Muscle of leg (tissue), 3 donors: ENCODE measurements at regions not wholly inside any gene's neighbourhood (a gene's known extent, or its start where the extent isn't known, plus 50 kb on each side); places are given as distances from the start of the nearest gene placed in this dataset.

Experiments
- DNase-seq: peaks from one replicate; pipeline ENCODE4 v3.0.0; 2013
- H3K27ac ChIP-seq: one replicate; pipeline ENCODE4 v1.5.1; 2013; ENCODE audit warnings: mild to moderate bottlenecking, low read length, control low read depth
- H3K27me3 ChIP-seq: one replicate; pipeline ENCODE4 v1.6.1; 2013; ENCODE audit warnings: low read length; ENCODE audit not compliant: control insufficient read depth, insufficient read depth
- H3K36me3 ChIP-seq: one replicate; pipeline ENCODE4 v1.6.1; 2013; ENCODE audit warnings: low read length; ENCODE audit not compliant: control insufficient read depth, insufficient read depth
- H3K4me1 ChIP-seq: one replicate; pipeline ENCODE4 v1.6.1; 2013; ENCODE audit warnings: low read length; ENCODE audit not compliant: control insufficient read depth, insufficient read depth
- H3K4me3 ChIP-seq: one replicate; pipeline ENCODE4 v1.5.1; 2013; ENCODE audit warnings: low read length, control low read depth
- H3K9me3 ChIP-seq: replicated peaks from 2 replicates; pipeline ENCODE4 v1.6.1; 2013; ENCODE audit warnings: low read depth, low read length; ENCODE audit not compliant: control insufficient read depth
- WGBS: methylation state at CpG from one replicate; pipeline ENCODE4 v1.1.5; 2013; ENCODE audit warnings: missing lambda C conversion rate; ENCODE audit not compliant: insufficient coverage; 5-methylcytosine and 5-hydroxymethylcytosine counted together

GRCh38 chr3:171955598-171955997, 83.8 kb upstream of the FNDC3B start:
- Histone ChIP-seq H3K9me3 (no peaks in the 10 kb centered on the region), H3K4me3 (no peak overlapping the region), H3K36me3 (no peaks in the 10 kb centered on the region), H3K27me3 (no peaks in the 10 kb centered on the region), H3K27ac (peak overlapping the region; percentile 80), H3K4me1 (peaks cover 5% of the 10 kb centered on the region)
- no CpG with 5 or more reads among the region's 3 CpGs for WGBS
- peak; percentile 62 for DNase-seq

- Histone ChIP-seq H3K27me3 (no peaks in the 10 kb centered on the region), H3K9me3 (no peaks in the 10 kb centered on the region), H3K4me1 (peaks cover 5% of the 10 kb centered on the region), H3K27ac (peak overlapping the region; percentile 80), H3K4me3 (no peak overlapping the region), H3K36me3 (no peaks in the 10 kb centered on the region)
- 59% methylated on average over 4 of the region's 13 CpGs for WGBS
- peak; percentile 54 for DNase-seq
Measured at GRCh38 chr3:171956181-171956683, 83.1 kb upstream of the FNDC3B start.

DNA sequence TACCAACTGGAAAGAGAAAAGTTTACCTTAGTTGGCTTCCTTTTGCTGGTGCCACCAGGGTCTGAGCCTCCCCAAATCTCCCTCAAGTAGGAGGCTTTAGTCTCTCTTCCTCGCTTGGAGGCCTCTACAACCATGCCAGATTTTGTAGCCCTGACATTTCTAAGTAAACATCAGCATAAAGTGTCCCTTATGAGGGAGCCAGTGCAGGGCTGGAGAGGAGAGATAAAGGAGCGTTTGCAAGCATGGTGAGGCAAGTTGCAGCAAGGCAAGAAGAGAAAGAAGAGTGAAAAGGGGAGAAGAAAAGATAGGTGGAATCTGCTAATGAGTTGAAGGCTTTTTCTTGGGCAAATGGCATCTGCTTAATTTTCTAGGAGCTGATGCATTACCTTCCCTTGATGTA, 82.7 kb upstream of the FNDC3B start:
- no peaks in the 10 kb centered on the region for H3K9me3 ChIP-seq
- H3K4me3 ChIP-seq, result no peak overlapping the region
- H3K27ac ChIP-seq, result peak overlapping the region; percentile 80
- H3K4me1 ChIP-seq, result peaks cover 5% of the 10 kb centered on the region
- WGBS, result 50% methylated on average over 1 of the region's 2 CpGs
- DNase-seq, result no peak
- no peaks in the 10 kb centered on the region for H3K27me3 ChIP-seq
- H3K36me3 ChIP-seq, result no peaks in the 10 kb centered on the region

DNA sequence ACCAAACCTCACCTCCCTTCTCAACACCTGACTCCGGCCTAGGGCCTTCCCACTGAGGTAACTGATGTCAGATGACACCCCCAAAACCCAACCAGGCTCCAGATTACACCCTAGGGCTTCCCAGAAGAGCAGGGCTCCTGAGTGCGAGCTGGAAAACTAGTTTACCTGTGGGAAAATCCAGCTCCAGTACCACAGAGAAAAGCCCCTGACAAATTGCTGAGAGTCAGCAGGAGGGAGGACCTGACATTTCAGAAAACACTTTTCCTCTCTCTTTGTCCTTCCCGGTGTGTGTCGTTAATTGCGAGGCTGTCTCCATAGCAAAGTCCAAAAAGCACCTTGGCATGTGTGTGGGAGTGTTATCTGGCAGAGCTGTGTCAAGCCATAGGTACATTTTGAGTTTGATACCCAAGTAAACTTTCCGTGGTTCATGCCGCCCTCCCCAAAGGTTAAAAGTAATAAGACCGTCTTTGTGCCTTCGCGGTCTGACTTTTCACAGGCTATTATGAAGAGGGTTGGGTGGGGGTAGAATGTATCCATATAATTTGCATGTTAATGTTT, 79.8 kb upstream of the FNDC3B start:
- Histone ChIP-seq H3K9me3 (no peaks in the 10 kb centered on the region), H3K27me3 (no peaks in the 10 kb centered on the region), H3K36me3 (no peaks in the 10 kb centered on the region), H3K27ac (no peak overlapping the region), H3K4me3 (no peak overlapping the region), H3K4me1 (peaks cover 5% of the 10 kb centered on the region)
- DNase-seq, result no peak
- WGBS, result 89% methylated on average over 1 of the region's 10 CpGs

GRCh38 chr3:171960159-171960558, 79.2 kb upstream of the FNDC3B start:
- Histone ChIP-seq H3K27me3 (no peaks in the 10 kb centered on the region), H3K4me1 (peaks cover 5% of the 10 kb centered on the region), H3K4me3 (no peak overlapping the region), H3K36me3 (no peaks in the 10 kb centered on the region), H3K9me3 (no peaks in the 10 kb centered on the region), H3K27ac (no peak overlapping the region)
- no peak for DNase-seq
- 89% methylated on average over 3 of the region's 4 CpGs for WGBS

- H3K9me3 ChIP-seq, result no peaks in the 10 kb centered on the region
- DNase-seq, result no peak
Measured at GRCh38 chr3:171962137-171962720, 77.1 kb upstream of the FNDC3B start.

DNA sequence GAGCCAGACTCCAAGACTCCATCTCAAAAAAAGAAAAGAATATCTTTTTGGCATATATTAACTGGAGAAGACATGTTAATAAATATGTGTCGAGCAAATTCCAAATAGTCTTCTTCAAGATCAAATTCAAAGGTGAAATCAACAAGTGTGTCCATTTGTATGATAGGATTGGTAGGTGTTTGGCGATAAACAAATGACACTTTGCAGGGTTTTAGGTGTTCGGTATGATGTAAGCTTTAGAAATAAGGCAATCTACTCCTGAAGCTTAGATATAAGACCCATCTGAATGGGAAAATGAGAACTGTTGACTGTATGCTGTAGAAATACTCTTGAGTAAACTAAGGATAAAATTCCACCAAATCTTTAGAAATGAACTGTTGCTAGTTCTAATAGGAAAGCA, 75.8 kb upstream of the FNDC3B start:
- no peaks in the 10 kb centered on the region for H3K36me3 ChIP-seq
- no peak overlapping the region for H3K27ac ChIP-seq
- peaks cover 9% of the 10 kb centered on the region for H3K4me1 ChIP-seq
- no peak for DNase-seq
- no peak overlapping the region for H3K4me3 ChIP-seq
- H3K27me3 ChIP-seq, result no peaks in the 10 kb centered on the region
- WGBS, result no CpG with 5 or more reads among the region's 3 CpGs
- H3K9me3 ChIP-seq, result no peaks in the 10 kb centered on the region

More at GRCh38 chr3:171962137-171962720, 77.1 kb upstream of the FNDC3B start:
- Histone ChIP-seq H3K4me1 (peaks cover 6% of the 10 kb centered on the region), H3K4me3 (no peak overlapping the region), H3K27ac (no peak overlapping the region), H3K36me3 (no peaks in the 10 kb centered on the region), H3K27me3 (no peaks in the 10 kb centered on the region)
- WGBS, result 83% methylated on average over 3 of the region's 7 CpGs

DNA sequence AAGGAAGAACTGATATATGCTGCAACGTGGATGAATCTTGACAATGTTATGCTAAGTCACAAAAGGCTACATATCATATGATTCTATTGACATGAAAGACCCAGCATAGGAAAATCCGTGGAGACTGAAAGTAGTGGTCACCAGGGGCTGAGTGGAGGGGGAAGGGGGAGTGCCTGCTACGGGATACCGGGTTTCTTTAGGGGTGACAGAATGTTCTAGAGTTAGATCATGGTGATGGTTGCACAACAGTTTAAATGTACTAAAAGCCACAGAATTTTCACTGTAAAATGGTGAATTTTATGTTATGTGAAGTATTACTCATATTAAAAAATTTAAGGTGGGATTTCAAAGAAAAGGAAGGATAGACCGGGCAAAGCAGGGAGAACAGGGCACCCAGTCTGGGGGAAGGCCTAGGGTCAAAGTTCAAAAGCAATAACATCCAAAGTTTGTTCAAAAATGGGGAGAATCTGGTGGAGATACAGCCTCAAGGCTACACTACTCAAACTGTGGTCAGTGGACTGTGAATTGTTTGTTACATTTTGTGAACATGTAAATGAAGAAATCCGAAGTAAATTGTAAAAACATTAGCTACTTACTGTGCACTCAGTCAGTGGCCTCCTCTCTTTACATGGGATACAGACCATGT, 74.2 kb upstream of the FNDC3B start:
- 71% methylated on average over 1 of the region's 6 CpGs for WGBS
- Histone ChIP-seq H3K36me3 (no peaks in the 10 kb centered on the region), H3K27ac (no peak overlapping the region), H3K4me1 (peaks cover 9% of the 10 kb centered on the region), H3K27me3 (no peaks in the 10 kb centered on the region), H3K4me3 (no peak overlapping the region), H3K9me3 (no peaks in the 10 kb centered on the region)
- no peak for DNase-seq

- Histone ChIP-seq H3K27ac (peak overlapping the region; percentile 83), H3K36me3 (no peaks in the 10 kb centered on the region), H3K27me3 (no peaks in the 10 kb centered on the region), H3K9me3 (no peaks in the 10 kb centered on the region), H3K4me3 (no peak overlapping the region), H3K4me1 (peaks cover 9% of the 10 kb centered on the region)
- DNase-seq, result peak; percentile 64
- WGBS, result no CpG with 5 or more reads among the region's 3 CpGs
Measured at GRCh38 chr3:171966533-171967136, 72.7 kb upstream of the FNDC3B start.

GRCh38 chr3:171967137-171967783, 72.1 kb upstream of the FNDC3B start:
- H3K27me3 ChIP-seq, result no peaks in the 10 kb centered on the region
- H3K27ac ChIP-seq, result peak overlapping the region; percentile 83
- WGBS, result 14% methylated on average over 1 of the region's 6 CpGs
- no peaks in the 10 kb centered on the region for H3K9me3 ChIP-seq
- peaks cover 9% of the 10 kb centered on the region for H3K4me1 ChIP-seq
- no peak overlapping the region for H3K4me3 ChIP-seq
- DNase-seq, result peak; percentile 90
- H3K36me3 ChIP-seq, result no peaks in the 10 kb centered on the region
